IPS-18c (cell line): ENCODE measurements at regions not wholly inside any gene's neighbourhood (a gene's known extent, or its start where the extent isn't known, plus 50 kb on each side); places are given as distances from the start of the nearest gene placed in this dataset.
"Not testable (repeated sequence)": the region's sequence is repeated elsewhere in the genome, so short reads cannot be mapped to it uniquely, and the experiment has no call there.

Experiments
- H3K4me3 ChIP-seq: 2 replicates; pipeline ENCODE4 v1.7.0; 2013; ENCODE audit warnings: low read depth, mild to moderate bottlenecking, low read length, moderate library complexity; ENCODE audit not compliant: insufficient read depth
- H3K9me3 ChIP-seq: one replicate; pipeline ENCODE4 v1.6.1; 2013; ENCODE audit warnings: mild to moderate bottlenecking, low read length, moderate library complexity; ENCODE audit not compliant: control insufficient read depth, insufficient read depth

DNA sequence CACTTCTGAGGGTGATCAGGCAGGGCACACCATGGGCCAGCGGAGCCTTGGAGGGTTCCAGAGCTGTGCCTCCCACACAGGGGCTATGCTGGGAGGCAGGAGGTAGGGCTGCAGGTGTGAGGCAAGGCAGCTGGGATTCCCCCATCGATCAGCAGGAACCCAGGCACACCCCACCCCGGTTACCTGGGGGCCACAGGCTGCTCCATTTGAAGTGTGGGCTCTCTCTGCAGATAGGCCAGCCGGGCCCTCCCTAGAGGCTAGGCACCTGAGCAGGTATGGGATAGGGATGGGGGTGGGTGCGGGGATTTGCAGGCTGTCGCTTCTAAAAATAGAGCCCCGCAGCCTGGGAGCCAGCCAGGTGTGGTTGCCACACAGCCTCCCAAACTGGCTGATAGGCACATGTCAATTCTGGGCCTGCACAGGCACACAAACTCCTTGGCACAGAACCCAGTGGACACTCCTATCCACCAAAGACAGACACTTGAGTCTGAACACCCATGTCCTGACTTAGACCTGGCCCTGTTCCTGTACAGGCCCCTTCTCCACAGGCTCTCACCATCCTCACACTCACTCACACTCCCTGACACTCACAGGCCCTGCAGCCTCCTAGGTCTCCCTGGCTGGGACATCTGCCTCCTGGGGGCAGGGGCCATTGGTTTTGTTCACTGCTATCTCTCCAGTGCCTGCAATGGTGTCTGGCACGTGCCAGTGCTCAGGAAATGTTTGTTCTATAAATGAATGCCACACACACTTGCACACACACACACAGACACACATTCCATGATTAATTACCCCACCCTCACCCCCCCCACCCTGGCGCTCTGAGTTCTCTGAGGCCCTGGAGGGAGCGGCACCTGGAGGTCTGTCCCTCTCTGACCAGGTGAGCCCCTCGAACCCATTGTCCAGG is 73.4 kb downstream of the ZFP36L2 start:
- no peaks in the 10 kb centered on the region for H3K9me3 ChIP-seq
- no peak overlapping the region for H3K4me3 ChIP-seq

DNA sequence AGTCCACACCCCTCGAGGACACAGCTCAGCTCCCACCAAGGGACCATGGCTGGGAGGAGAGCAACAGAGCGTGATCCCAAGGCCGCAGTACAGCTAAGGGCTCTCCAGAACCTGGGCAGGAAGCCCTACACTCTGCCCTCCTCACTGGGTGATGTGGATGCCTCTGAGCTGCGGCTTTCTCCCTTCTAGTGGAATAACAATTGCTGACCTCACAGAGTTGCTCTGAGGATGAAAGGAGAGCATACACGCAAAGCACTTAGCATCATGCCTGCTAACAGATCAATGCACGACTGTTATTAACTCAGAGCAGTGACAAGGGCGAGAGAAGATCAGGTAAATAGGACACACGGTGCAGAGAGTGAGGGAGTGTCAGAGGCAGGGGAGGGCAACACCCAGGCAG is 74.2 kb downstream of the ZFP36L2 start:
- H3K9me3 ChIP-seq = no peaks in the 10 kb centered on the region

DNA sequence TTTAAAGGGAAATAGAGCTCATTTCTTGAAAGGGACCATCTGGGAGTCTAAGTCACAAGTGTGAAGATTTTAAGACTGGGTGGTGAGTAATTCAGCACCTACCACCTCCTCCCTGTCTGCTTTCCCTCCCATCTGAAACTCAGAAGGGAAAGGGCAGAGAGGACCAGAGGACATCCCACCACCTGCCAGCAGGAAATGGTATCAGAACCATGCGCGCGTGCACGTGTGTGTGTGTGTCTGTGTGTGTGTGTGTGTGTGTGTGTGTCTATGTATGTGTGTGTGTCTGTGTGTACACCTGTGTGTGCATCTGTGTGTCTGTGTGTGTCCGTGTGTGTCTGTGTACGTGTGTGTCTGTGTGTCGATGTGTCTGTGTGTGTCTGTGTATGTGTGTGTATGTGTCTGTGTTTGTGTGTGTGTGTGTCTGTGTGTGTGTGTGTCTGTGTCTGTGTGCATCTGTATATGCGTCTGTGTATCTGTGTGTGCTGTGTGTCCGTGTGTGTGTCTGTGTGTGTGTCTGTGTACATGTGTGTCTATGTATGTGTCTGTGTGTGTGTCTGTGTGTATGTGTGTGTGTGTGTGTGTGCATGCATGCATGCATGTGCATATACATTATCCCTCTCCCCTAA is 76.8 kb downstream of the ZFP36L2 start:
- Histone ChIP-seq H3K9me3 (no peaks in the 10 kb centered on the region), H3K4me3 (no peak overlapping the region)

More for the DNA sequence above, 74.2 kb downstream of the ZFP36L2 start:
- H3K4me3 ChIP-seq = no peak overlapping the region

DNA sequence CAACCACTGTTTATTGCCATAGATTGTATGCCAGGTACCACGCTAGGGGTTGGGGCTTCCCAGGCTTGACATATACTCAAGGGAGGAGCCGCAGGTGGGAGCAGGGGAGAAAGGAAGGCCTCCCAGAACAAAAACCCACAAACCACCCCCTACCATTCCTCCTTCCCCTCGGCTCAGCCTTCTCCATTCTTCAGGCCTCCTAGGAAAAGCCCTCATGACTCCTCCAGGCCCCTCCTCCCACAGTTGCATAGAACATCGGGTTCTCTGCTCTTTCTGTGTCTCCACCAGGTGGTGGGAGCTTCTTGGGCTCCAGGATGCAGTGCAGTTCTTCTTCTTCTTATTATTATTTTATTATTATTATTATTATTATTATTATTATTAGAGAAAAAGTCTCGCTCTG is 80.3 kb downstream of the ZFP36L2 start:
- H3K9me3 ChIP-seq = no peaks in the 10 kb centered on the region
- H3K4me3 ChIP-seq = no peak overlapping the region

DNA sequence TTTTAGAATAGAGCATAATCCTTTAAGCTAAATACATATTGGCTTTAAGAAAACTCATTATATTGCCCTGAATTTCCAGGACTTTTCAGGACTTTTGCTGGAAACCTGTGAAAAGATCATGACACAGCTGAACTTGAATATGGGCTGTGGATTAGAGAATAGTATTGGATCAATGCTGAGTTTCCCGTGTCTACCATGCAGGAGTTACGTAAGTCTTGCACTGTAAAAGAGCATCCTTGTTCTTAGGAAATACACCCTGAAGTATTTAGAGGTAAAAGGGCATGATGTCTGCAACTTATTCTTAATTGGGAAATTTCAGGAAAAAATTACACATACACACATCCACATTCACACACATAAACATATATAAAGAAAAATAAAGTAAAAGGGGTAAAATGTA is 82.1 kb downstream of the ZFP36L2 start:
- Histone ChIP-seq H3K9me3 (no peaks in the 10 kb centered on the region), H3K4me3 (no peak overlapping the region)

DNA sequence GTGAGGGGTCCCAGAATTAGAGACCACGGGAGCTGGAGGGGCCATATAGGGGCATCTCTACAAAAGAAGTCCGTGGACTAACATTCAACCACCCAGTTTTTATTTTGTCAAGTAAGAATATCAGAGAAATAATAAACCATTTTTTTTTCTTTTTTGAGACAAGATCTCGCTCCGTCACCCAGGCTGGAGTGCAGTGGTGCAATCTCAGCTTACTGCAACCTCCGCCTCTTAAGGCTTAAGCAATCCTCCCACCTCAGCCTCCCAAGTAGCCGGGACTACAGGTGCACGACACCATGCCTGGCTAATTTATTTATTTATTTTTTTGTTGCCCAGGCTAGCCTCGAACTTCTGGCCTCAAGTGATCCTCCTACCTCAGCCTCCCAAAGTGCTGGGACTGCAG is 82.7 kb downstream of the ZFP36L2 start:
- Histone ChIP-seq H3K9me3 (no peaks in the 10 kb centered on the region), H3K4me3 (no peak overlapping the region)

DNA sequence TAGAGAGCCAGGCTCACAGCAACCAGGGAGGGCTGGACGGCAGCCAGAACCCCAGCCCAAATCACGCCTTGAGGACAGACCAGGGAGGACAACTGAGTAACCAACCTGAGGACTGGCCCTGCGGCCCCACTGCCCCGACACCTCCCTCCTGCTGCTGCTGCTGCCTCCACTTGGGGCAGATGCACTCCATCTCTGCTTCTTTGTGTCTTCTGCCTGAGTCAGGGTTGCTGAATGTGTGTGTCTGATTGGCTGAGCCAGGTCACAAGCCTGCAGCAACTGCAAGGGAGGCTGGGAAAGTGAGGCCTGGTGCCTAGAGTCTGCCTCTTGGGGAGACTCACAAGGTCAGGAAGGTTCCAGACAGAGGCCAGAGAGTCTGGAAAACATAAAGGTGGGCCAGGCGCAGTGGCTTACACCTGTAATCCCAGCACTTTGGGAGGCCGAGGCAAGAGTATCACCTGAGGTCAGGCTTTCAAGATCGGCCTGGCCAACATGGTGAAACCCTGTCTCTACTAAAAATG is 83.4 kb downstream of the ZFP36L2 start:
- H3K4me3 ChIP-seq = no peak overlapping the region
- no peaks in the 10 kb centered on the region for H3K9me3 ChIP-seq

DNA sequence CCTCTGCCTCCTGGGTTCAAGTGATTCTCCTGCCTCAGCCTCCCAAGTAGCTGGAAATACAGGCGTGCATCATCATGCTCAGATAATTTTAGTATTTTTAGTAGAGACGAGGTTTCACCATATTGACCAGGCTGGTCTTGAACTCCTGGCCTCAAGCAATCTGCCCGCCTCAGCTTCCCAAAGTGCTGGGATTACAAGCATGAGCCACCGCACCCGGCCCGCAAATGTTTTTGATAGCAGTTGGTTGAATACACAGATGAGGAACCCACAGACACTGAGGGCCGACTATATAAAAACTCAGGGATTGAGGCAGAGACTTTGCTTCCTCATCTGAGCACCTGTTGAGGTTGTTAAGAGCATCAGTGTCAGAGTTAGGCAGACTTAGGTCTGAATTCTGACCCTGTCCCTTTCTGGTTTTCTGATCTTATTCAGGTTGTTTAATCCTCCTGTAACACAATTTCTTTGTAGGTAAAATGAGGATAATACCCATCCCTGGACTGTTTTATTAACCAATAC is 84.7 kb downstream of the ZFP36L2 start:
- not testable (repeated sequence) for H3K4me3 ChIP-seq, H3K9me3 ChIP-seq

DNA sequence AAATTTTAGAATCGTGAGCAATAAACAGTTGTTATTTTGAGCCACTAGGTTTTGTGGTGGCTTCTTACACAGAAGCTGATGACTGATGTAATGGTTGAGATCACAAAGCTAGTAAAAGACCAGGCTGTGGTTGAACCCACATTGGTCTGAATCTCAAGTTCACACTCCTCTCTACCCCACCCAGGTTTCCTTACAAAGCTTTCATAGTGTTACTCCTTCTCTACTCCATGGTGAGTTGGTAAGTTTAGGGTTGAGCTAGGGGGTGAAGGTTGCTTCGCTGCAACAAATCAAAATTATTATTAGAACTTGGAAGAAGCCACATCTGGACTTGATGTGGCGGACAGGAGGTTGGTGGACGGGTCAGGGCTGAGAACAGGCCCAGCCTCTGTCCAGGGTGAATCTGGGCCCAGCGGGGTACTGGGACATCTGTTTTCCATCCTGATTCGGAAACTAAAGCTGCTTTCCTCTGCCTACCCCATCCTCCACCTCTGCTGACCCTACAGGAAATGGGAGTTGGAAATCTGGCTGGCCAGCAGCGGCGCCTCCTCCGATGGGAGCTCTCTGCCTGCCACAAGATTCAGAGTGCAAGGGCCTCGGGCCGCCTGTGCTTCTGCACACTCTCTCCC is 86.3 kb downstream of the ZFP36L2 start:
- Histone ChIP-seq H3K9me3 (no peaks in the 10 kb centered on the region), H3K4me3 (no peak overlapping the region)

DNA sequence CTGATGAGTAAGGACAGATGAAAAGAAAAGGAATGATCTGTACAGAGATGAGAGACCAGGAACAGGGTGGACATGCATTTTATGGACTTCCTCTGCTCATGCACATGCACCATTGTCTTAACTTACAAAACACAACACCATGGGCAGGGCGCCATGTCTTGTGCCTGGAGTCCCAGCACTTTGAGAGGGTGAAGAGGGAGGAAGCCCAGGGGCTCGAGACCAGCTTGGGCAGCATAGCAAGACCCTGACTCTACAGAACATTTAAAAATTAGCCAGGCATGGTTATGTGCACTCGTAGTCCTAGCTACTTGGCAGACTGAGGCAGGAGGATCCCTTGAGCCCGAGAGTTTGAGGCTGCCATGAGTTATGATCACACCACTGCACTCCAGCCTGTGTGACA is 86.9 kb downstream of the ZFP36L2 start:
- H3K9me3 ChIP-seq = no peaks in the 10 kb centered on the region

DNA sequence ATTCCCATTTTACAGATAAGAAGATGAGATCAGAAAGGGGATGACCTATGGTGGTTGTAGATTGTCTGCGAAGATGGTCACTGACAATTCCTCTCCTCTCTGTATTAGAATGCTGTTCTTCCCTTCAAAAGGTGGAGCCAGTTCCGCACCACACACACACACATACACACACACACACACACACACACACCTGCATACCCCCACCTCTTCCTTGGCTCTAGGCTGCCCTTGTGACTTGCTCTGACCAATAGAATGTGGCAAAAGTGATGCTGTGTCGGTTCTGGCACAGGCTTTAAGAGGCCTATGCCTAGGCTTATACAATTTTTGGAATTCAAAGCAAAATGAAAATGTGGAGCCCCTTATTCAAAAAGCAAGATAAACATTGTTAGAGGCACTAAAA is 88.0 kb downstream of the ZFP36L2 start:
- Histone ChIP-seq H3K4me3 (no peak overlapping the region), H3K9me3 (no peaks in the 10 kb centered on the region)

More for the DNA sequence above, 86.9 kb downstream of the ZFP36L2 start:
- H3K4me3 ChIP-seq = no peak overlapping the region

DNA sequence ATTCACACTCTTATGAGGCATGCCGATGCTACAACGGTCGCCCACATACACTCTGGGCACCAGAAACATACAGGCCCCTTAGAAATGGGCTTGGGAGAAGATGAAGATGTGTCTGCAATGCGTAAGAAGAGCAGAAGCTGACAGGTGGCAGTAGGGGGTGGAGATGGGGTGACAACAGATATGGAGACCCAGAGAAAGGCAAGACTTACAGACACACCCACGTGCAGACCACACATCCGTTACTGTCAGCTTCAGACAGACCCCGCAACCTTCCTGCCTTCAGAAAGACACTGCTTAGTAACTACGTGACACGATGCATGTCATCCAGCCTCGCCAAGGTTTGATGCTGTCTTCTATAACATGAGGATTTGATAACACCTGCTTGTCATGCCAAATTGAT is 89.5 kb downstream of the ZFP36L2 start:
- no peak overlapping the region for H3K4me3 ChIP-seq
- no peaks in the 10 kb centered on the region for H3K9me3 ChIP-seq

DNA sequence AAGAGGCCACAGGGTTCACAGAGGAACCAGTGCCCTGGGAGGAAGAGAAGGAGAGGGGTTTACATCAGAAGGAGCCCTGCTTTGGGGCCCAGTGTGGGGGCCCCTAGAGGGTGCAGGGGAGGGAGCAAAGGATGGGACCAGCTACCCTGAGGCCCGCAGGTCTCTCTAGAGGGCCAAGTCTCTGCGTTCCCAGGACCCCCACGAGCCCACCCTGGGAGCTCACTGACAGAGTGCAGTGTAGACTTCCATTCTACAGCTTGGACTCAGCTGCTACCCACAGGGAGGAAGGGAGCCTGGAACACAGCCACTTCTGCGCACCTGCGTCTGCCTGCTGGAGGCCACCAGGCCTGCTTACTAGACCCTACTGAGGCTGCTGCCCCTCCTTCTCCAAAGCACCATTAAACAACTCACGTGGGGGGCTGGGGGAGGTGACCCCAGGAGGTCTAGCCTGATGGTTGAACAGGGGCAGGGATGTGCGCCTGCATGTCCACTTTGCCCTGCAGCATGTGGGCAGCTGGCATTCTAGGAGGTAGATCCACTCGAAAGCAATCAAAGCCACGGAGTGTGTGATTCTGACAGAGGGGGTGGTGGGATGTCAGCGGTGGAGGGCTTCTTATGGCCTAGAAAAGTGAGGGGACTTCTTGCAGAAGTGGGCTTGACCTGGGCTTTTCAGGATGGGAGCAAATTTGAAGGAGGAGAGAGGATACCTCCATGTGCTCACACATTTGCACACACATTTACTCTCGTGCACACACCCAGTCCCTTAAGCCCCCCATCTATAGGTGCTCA is 90.2 kb downstream of the ZFP36L2 start:
- H3K9me3 ChIP-seq = no peaks in the 10 kb centered on the region
- H3K4me3 ChIP-seq = no peak overlapping the region

DNA sequence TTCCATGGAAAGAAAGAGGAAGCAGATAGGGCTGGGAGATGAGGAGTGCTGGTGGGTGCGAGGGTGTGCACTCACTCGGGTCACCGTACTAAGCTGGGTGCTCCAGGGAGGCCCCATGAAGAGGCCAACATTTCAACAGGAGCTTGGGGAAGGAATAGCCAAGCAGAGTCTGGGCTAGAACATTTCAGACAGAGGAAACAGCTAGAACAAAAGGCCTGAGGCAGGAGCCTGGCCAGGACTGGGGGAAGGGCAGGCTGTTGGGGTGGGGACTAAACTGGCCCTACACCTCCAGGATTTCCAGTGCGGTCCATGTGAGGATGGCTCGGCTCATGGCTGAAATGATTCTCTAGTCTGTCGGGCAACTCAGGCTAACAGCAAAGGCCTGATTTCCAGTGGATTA is 90.8 kb downstream of the ZFP36L2 start:
- Histone ChIP-seq H3K9me3 (no peaks in the 10 kb centered on the region), H3K4me3 (no peak overlapping the region)

DNA sequence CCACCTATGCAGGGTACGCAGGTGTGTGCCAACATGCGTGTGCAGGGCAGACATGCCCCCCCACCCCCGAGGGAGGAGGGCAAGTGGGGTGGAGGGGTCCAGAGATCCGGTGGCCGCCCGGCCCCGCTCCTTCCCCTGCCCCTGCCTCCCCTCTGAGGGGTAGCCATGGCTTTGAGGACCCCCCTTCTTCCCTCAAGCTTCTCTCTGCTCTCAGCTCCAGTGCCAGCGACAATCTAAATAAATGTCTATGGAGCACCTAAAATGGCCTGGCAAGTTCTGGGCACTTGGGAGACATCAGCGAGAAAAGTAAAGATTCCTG is 91.9 kb downstream of the ZFP36L2 start:
- H3K9me3 ChIP-seq = no peaks in the 10 kb centered on the region
- H3K4me3 ChIP-seq = no peak overlapping the region

DNA sequence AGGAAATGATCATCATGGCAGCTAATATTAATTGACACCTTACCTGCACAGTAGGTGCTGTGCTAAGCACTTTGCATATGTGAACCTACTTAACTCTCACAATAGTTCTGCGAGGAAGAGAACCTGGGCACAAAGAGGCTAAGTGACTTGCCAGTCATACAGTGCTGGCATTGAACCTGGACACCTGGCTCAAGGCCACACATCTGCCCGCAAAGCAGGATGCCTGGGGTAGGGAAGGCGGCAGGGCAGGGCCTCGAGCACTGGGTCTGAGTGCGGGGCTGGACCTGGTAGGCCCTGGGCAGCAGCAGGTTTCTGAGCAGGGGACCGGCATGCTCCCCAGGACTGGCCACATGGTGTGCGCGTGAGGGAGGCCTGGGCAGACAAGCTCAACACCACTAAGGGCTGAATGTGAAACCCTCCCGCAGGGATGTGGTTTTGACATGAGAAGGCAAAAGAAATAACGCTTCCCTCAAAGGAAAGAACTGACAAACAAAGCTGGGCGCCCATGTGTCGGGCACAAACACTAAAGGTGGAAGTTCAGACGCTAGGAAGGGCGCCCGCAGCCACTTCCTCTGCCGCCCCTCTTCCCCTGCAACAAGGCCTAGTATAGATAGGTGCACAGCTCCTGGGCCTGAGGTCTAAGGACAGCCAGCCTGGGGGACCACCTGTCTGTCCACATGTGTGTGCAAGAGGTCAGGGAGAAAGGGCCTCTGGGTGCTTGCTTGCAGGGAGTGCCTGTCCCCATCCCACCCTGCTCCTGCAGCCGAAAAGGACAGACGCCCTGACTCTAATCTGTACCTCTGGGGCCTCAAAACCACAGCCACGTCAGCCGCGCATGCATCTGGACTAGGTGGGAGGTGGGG is 92.5 kb downstream of the ZFP36L2 start:
- Histone ChIP-seq H3K9me3 (no peaks in the 10 kb centered on the region), H3K4me3 (no peak overlapping the region)
